ENCODE measurements at regions not wholly inside any gene's neighbourhood (a gene's known extent, or its start where the extent isn't known, plus 50 kb on each side); places are given as distances from the start of the nearest gene placed in this dataset.

DNA sequence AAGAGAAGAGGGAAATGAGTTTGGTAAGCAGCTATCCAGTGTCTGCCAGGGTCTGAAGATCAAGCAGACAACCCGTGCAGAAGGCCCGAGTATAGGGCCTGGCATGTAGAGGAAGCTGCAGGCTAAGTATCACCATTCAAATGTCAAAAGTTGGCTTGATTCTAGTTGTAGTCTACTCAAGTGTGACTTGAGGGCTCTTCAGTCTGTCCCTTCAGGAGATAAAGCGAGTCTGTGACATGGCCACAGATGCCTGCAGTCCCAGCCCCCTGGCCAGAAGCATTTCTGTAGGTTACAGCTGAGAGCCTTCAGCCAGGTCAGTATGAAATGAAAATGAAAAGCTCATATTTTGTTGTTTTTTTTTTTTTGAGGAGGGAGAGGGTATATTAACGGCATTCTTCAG lies 97.8 kb upstream of the EEPD1 start:
- TF ChIP-seq, protein P1, sequence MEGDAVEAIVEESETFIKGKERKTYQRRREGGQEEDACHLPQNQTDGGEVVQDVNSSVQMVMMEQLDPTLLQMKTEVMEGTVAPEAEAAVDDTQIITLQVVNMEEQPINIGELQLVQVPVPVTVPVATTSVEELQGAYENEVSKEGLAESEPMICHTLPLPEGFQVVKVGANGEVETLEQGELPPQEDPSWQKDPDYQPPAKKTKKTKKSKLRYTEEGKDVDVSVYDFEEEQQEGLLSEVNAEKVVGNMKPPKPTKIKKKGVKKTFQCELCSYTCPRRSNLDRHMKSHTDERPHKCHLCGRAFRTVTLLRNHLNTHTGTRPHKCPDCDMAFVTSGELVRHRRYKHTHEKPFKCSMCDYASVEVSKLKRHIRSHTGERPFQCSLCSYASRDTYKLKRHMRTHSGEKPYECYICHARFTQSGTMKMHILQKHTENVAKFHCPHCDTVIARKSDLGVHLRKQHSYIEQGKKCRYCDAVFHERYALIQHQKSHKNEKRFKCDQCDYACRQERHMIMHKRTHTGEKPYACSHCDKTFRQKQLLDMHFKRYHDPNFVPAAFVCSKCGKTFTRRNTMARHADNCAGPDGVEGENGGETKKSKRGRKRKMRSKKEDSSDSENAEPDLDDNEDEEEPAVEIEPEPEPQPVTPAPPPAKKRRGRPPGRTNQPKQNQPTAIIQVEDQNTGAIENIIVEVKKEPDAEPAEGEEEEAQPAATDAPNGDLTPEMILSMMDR (IDR thresholded peaks at IDR 0.05), result no peak
- TF ChIP-seq POLR2A (IDR thresholded peaks at IDR 0.05), result no peak
- TF ChIP-seq POLR2AphosphoS5 (IDR thresholded peaks at IDR 0.05; ENCODE audit: insufficient read depth in 1 of 2, low read depth in 1 of 2), result no peak
